Peyer's patch (tissue), 4 donors: ENCODE measurements at regions not wholly inside any gene's neighbourhood (a gene's known extent, or its start where the extent isn't known, plus 50 kb on each side); places are given as distances from the start of the nearest gene placed in this dataset.

Source experiments
- CTCF ChIP-seq, 6 experiments: fragments of 450-650 bp in 4 of 6; fragments of 200-600 bp in 2 of 6; sonication (generic) in 1 of 6; IDR thresholded peaks; one replicate each; pipeline ENCODE4 v1.5.1; 2017 to 2019; ENCODE audit warnings: antibody characterized with exemption in 6 of 6, mild to moderate bottlenecking in 3 of 6, moderate library complexity in 1 of 6
- POLR2A ChIP-seq, 2 donors: fragments of 450-650 bp; IDR thresholded peaks; one replicate each; pipeline ENCODE4 v1.5.1; 2017; ENCODE audit warnings: antibody characterized with exemption in 2 of 2, mild to moderate bottlenecking in 2 of 2, moderate library complexity in 2 of 2

- no peak for TF ChIP-seq CTCF (IDR thresholded peaks at IDR 0.05)
- TF ChIP-seq POLR2A (IDR thresholded peaks at IDR 0.05): no peak
Measured at GRCh38 chr6:74259981-74260380, 564.0 kb downstream of the CD109 start.
